ENCODE measurements at regions not wholly inside any gene's neighbourhood (a gene's known extent, or its start where the extent isn't known, plus 50 kb on each side); places are given as distances from the start of the nearest gene placed in this dataset.

DNA sequence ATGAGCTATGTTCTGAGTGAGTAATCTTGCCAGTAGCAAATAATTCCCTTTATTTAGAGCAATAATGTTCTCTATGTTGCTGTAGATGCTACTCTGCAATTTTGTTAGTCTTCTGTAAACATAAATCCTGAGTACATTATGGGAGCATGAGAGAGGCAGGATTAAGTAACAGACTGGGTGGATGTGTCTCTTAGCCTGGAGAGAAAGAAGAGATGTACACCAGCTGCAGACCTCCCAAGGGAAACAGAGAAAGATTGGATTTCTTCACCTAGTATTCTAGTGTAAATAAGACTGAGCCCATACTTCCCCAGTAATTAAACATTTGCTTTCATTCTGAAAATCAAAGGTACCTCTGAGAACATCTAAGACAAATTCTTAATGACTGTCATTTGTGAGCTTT, 564.0 kb downstream of the TRHDE start:
- Histone ChIP-seq H3K27me3 (ENCODE audit: control insufficient read depth, insufficient read depth, low read length) (no peaks in the 10 kb centered on the region), H3K36me3 (ENCODE audit: control insufficient read depth, insufficient read depth, low read length) (no peaks in the 10 kb centered on the region), H3K4me3 (ENCODE audit: low read length) (no peak overlapping the region), H3K4me1 (ENCODE audit: control insufficient read depth, insufficient read depth, low read length) (no peaks in the 10 kb centered on the region), H3K27ac (ENCODE audit: low read length) (no peak overlapping the region), H3K9me3 (replicated peaks; ENCODE audit: control insufficient read depth, low read depth, low read length) (no peaks in the 10 kb centered on the region)
- peak; percentile 13 for DNase-seq

- Histone ChIP-seq H3K27ac (ENCODE audit: low read length) (no peak overlapping the region), H3K4me1 (ENCODE audit: control insufficient read depth, insufficient read depth, low read length) (no peaks in the 10 kb centered on the region), H3K9me3 (replicated peaks; ENCODE audit: control insufficient read depth, low read depth, low read length) (no peaks in the 10 kb centered on the region), H3K27me3 (ENCODE audit: control insufficient read depth, insufficient read depth, low read length) (no peaks in the 10 kb centered on the region), H3K36me3 (ENCODE audit: control insufficient read depth, insufficient read depth, low read length) (no peaks in the 10 kb centered on the region), H3K4me3 (ENCODE audit: low read length) (no peak overlapping the region)
- DNase-seq: no peak
- no CpG with 5 or more reads among the region's 1 CpG for WGBS (ENCODE audit: insufficient coverage)
Measured at GRCh38 chr12:72839696-72840095, 567.5 kb downstream of the TRHDE start.

DNA sequence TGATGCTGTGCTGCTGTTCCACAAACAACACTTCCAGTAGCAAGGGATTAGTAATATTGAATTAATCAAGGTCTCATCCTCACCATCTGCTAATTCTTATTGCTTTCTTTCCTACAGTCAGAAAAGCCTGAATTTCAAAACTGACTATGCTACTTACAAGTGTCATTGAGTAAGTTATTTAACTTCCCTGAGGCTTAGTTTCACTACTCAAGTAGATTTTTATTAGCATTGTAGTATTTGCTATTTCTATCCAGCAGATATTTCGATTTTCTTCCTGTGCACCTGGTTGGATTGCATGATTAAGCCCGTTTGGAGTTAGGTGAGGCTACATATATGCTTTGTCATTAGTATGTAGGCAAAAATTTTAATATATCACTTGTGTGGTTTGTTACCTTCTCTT, 591.5 kb downstream of the TRHDE start:
- Histone ChIP-seq H3K27ac (ENCODE audit: low read length) (no peak overlapping the region), H3K36me3 (ENCODE audit: control insufficient read depth, insufficient read depth, low read length) (no peaks in the 10 kb centered on the region), H3K4me3 (ENCODE audit: low read length) (no peak overlapping the region), H3K9me3 (replicated peaks; ENCODE audit: control insufficient read depth, low read depth, low read length) (no peaks in the 10 kb centered on the region), H3K27me3 (ENCODE audit: control insufficient read depth, insufficient read depth, low read length) (no peaks in the 10 kb centered on the region), H3K4me1 (ENCODE audit: control insufficient read depth, insufficient read depth, low read length) (no peaks in the 10 kb centered on the region)
- WGBS (ENCODE audit: insufficient coverage): no CpG with 5 or more reads among the region's 2 CpGs
- no peak for DNase-seq

- no peak overlapping the region for H3K27ac ChIP-seq (ENCODE audit: low read length)
- no peak for DNase-seq
- WGBS (ENCODE audit: insufficient coverage): 100% methylated on average over 2 of the region's 2 CpGs
Measured at GRCh38 chr12:72865921-72866320, 593.8 kb downstream of the TRHDE start.

GRCh38 chr12:72869024-72869423, 596.9 kb downstream of the TRHDE start:
- no peaks in the 10 kb centered on the region for H3K4me1 ChIP-seq (ENCODE audit: control insufficient read depth, insufficient read depth, low read length)
- no peaks in the 10 kb centered on the region for H3K9me3 ChIP-seq (replicated peaks; ENCODE audit: control insufficient read depth, low read depth, low read length)
- no peaks in the 10 kb centered on the region for H3K27me3 ChIP-seq (ENCODE audit: control insufficient read depth, insufficient read depth, low read length)
- H3K27ac ChIP-seq (ENCODE audit: low read length): no peak overlapping the region
- DNase-seq: peak; percentile 1
- no peaks in the 10 kb centered on the region for H3K36me3 ChIP-seq (ENCODE audit: control insufficient read depth, insufficient read depth, low read length)
- no peak overlapping the region for H3K4me3 ChIP-seq (ENCODE audit: low read length)
- 89% methylated on average over 2 of the region's 6 CpGs for WGBS (ENCODE audit: insufficient coverage)

More at GRCh38 chr12:72865921-72866320, 593.8 kb downstream of the TRHDE start:
- Histone ChIP-seq H3K4me1 (ENCODE audit: control insufficient read depth, insufficient read depth, low read length) (no peaks in the 10 kb centered on the region), H3K4me3 (ENCODE audit: low read length) (no peak overlapping the region), H3K27me3 (ENCODE audit: control insufficient read depth, insufficient read depth, low read length) (no peaks in the 10 kb centered on the region), H3K9me3 (replicated peaks; ENCODE audit: control insufficient read depth, low read depth, low read length) (no peaks in the 10 kb centered on the region), H3K36me3 (ENCODE audit: control insufficient read depth, insufficient read depth, low read length) (no peaks in the 10 kb centered on the region)

DNA sequence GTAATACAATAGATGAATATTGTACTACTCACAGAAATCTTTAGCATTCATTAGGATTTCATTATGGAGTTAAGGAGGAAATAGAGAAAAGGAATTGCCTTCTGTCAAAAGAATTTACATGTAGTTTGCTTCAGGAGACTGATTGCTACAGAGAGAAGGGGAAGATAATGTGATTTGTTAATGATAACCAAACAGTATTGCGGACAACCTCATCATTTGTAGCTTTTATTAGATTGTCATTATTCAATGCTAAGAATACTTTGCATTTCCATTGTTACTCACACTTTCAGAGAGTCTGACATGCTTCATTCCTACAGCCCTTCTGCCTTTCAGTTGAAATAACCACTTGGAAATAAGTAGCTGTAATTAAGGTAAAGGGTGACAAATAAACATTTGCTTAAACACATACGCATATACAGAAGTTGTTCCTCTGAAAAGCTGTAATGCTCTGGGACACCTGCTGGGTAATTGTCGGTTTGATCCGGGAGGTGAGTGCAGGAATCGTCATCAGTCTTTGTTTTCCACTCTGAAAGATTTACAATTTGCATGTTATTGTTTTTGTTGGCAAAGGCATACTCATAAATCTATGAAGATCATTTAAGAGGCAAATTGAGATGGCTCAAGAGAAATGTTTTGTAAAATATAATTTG, 600.2 kb downstream of the TRHDE start:
- Histone ChIP-seq H3K4me1 (ENCODE audit: control insufficient read depth, insufficient read depth, low read length) (no peaks in the 10 kb centered on the region), H3K36me3 (ENCODE audit: control insufficient read depth, insufficient read depth, low read length) (no peaks in the 10 kb centered on the region), H3K4me3 (ENCODE audit: low read length) (no peak overlapping the region), H3K9me3 (replicated peaks; ENCODE audit: control insufficient read depth, low read depth, low read length) (peaks cover 2% of the 10 kb centered on the region), H3K27me3 (ENCODE audit: control insufficient read depth, insufficient read depth, low read length) (no peaks in the 10 kb centered on the region), H3K27ac (ENCODE audit: low read length) (no peak overlapping the region)
- DNase-seq: no peak
- WGBS (ENCODE audit: insufficient coverage): 46% methylated on average over 3 of the region's 5 CpGs

DNA sequence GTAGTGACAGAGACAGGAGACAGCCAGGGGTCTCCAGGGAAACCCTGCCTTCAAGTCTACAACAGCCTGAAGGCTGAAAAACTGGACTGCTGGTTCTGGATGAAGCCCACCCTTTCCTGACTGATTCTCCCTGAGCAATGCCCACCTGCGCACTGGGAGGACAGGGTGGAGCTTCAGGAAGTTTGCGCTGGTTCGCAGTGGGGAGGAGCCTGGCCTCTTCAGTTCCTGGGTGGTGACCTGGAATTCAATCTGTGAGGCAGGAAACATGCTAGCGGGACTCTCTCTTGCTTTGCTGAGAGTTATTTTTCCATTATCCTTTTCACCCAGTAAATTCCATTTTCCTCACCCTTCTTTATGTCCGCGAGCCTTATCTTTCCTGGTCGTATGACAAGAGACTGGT, 600.8 kb downstream of the TRHDE start:
- H3K36me3 ChIP-seq (ENCODE audit: control insufficient read depth, insufficient read depth, low read length): no peaks in the 10 kb centered on the region

DNA sequence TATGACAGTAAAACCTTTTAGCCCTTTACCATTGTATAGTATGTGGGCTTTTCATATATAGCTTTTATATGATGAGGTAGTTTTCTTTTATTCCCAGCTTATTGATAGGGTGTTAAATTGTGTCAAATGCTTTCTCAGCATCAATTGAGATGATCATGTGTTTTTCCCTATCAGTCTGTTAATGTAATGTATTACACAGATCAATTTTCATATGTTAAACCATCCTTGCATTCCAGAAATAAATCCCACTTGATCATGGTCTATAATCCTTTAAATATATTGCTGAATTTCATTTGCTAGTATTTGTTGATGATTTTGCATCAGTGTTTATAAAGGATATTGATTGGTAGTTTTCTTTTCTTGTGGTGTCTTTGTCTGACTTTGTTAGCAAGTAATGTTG, 603.9 kb downstream of the TRHDE start:
- DNase-seq: no peak
- Histone ChIP-seq H3K27me3 (ENCODE audit: control insufficient read depth, insufficient read depth, low read length) (no peaks in the 10 kb centered on the region), H3K4me3 (ENCODE audit: low read length) (no peak overlapping the region), H3K9me3 (replicated peaks; ENCODE audit: control insufficient read depth, low read depth, low read length) (peaks cover 2% of the 10 kb centered on the region), H3K36me3 (ENCODE audit: control insufficient read depth, insufficient read depth, low read length) (no peaks in the 10 kb centered on the region), H3K27ac (ENCODE audit: low read length) (no peak overlapping the region), H3K4me1 (ENCODE audit: control insufficient read depth, insufficient read depth, low read length) (no peaks in the 10 kb centered on the region)

More for the DNA sequence above, 600.8 kb downstream of the TRHDE start:
- 88% methylated on average over 3 of the region's 7 CpGs for WGBS (ENCODE audit: insufficient coverage)
- H3K9me3 ChIP-seq (replicated peaks; ENCODE audit: control insufficient read depth, low read depth, low read length): peaks cover 2% of the 10 kb centered on the region
- H3K4me3 ChIP-seq (ENCODE audit: low read length): no peak overlapping the region
- no peak for DNase-seq
- H3K27me3 ChIP-seq (ENCODE audit: control insufficient read depth, insufficient read depth, low read length): no peaks in the 10 kb centered on the region
- no peak overlapping the region for H3K27ac ChIP-seq (ENCODE audit: low read length)
- H3K4me1 ChIP-seq (ENCODE audit: control insufficient read depth, insufficient read depth, low read length): no peaks in the 10 kb centered on the region

DNA sequence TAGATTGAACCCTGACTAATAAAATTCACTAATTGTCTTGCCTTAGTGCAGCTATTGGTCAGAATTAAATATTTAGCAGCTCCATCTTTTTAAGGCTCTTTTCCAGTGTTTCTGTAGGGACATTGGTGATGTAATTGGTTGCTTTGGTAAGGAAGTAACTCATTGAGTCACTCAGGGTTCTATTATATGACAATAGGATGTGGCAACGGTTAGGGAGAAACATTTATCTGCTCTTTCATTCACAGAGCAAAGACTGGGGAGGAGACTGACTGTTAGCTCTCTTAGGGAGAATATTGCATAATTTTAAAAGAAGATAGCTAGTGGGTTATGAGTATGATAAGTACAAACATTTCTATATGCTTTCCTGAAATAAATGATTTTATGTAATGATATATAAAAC, 616.5 kb downstream of the TRHDE start:
- Histone ChIP-seq H3K36me3 (ENCODE audit: control insufficient read depth, insufficient read depth, low read length) (no peaks in the 10 kb centered on the region), H3K4me1 (ENCODE audit: control insufficient read depth, insufficient read depth, low read length) (no peaks in the 10 kb centered on the region), H3K9me3 (replicated peaks; ENCODE audit: control insufficient read depth, low read depth, low read length) (no peaks in the 10 kb centered on the region), H3K4me3 (ENCODE audit: low read length) (no peak overlapping the region), H3K27ac (ENCODE audit: low read length) (no peak overlapping the region), H3K27me3 (ENCODE audit: control insufficient read depth, insufficient read depth, low read length) (no peaks in the 10 kb centered on the region)
- WGBS (ENCODE audit: insufficient coverage): no CpG with 5 or more reads among the region's 1 CpG
- DNase-seq: no peak

GRCh38 chr12:72889791-72890190, 617.6 kb downstream of the TRHDE start:
- DNase-seq: no peak
- Histone ChIP-seq H3K27ac (ENCODE audit: low read length) (no peak overlapping the region), H3K9me3 (replicated peaks; ENCODE audit: control insufficient read depth, low read depth, low read length) (no peaks in the 10 kb centered on the region), H3K4me1 (ENCODE audit: control insufficient read depth, insufficient read depth, low read length) (no peaks in the 10 kb centered on the region), H3K27me3 (ENCODE audit: control insufficient read depth, insufficient read depth, low read length) (no peaks in the 10 kb centered on the region), H3K36me3 (ENCODE audit: control insufficient read depth, insufficient read depth, low read length) (no peaks in the 10 kb centered on the region), H3K4me3 (ENCODE audit: low read length) (no peak overlapping the region)
- no CpG with 5 or more reads among the region's 1 CpG for WGBS (ENCODE audit: insufficient coverage)

DNA sequence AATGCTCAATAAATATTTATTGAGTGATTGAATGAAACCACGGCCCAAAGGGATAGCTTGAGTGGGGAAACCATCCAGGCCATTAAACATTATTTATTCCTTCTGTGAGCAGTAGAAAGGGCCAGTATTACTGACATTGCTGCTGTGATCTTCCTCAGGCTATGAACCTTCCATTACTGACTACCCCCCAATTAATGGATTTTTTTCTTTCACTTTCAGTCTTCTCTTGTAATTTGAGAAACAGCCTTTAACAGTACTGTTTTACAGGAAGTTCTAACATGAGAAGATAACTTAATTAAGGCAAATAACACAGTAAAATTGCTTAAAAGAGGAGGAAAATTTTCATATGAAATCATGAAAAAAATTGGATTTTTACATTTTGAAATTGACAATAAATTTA, 629.5 kb downstream of the TRHDE start:
- H3K36me3 ChIP-seq (ENCODE audit: control insufficient read depth, insufficient read depth, low read length): no peaks in the 10 kb centered on the region
- H3K27me3 ChIP-seq (ENCODE audit: control insufficient read depth, insufficient read depth, low read length): no peaks in the 10 kb centered on the region
- no peak overlapping the region for H3K27ac ChIP-seq (ENCODE audit: low read length)
- no CpG with 5 or more reads among the region's 1 CpG for whole genome bisulfite sequencing (ENCODE audit: insufficient coverage)
- H3K9me3 ChIP-seq (replicated peaks; ENCODE audit: control insufficient read depth, low read depth, low read length): no peaks in the 10 kb centered on the region
- H3K4me3 ChIP-seq (ENCODE audit: low read length): no peak overlapping the region
- no peak for DNase-seq
- no peaks in the 10 kb centered on the region for H3K4me1 ChIP-seq (ENCODE audit: control insufficient read depth, insufficient read depth, low read length)
